ENCODE measurements at regions not wholly inside any gene's neighbourhood (a gene's known extent, or its start where the extent isn't known, plus 50 kb on each side); places are given as distances from the start of the nearest gene placed in this dataset.

GRCh38 chr18:6479699-6480098, 65.0 kb upstream of the L3MBTL4 start:
- TF ChIP-seq CTCF (IDR thresholded peaks at IDR 0.05; ENCODE audit: insufficient read depth, low read depth, low read length) (no peak), EZH2 (IDR thresholded peaks at IDR 0.05; ENCODE audit: insufficient read depth, low read length) (no peak)
